Omental fat pad (tissue), 3 donors: ENCODE measurements at regions not wholly inside any gene's neighbourhood (a gene's known extent, or its start where the extent isn't known, plus 50 kb on each side); places are given as distances from the start of the nearest gene placed in this dataset.

Source experiments
- ATAC-seq: fragments of 150-250 bp; one replicate; pipeline ENCODE4 v1.9.1; 2016; ENCODE audit warnings: mild to moderate bottlenecking, moderate library complexity; ENCODE audit not compliant: low FRiP score
- DNase-seq: peaks from one replicate; pipeline ENCODE4 v3.0.0-alpha.2; 2019; ENCODE audit warnings: low spot score
- TF ChIP-seq, protein P1 (sequence below), 3 donors: fragments of 450-650 bp; IDR thresholded peaks; one replicate each; pipeline ENCODE4 v1.5.1; 2016 to 2017; ENCODE audit warnings: antibody characterized with exemption in 3 of 3, mild to moderate bottlenecking in 3 of 3, moderate library complexity in 2 of 3

- ATAC-seq (no peak), DNase-seq (no peak)
- TF ChIP-seq, protein P1, sequence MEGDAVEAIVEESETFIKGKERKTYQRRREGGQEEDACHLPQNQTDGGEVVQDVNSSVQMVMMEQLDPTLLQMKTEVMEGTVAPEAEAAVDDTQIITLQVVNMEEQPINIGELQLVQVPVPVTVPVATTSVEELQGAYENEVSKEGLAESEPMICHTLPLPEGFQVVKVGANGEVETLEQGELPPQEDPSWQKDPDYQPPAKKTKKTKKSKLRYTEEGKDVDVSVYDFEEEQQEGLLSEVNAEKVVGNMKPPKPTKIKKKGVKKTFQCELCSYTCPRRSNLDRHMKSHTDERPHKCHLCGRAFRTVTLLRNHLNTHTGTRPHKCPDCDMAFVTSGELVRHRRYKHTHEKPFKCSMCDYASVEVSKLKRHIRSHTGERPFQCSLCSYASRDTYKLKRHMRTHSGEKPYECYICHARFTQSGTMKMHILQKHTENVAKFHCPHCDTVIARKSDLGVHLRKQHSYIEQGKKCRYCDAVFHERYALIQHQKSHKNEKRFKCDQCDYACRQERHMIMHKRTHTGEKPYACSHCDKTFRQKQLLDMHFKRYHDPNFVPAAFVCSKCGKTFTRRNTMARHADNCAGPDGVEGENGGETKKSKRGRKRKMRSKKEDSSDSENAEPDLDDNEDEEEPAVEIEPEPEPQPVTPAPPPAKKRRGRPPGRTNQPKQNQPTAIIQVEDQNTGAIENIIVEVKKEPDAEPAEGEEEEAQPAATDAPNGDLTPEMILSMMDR (IDR thresholded peaks at IDR 0.05) = no peak
These were observed 168.0 kb upstream of the NDN start for GRCh38 chr15:23854912-23855659.

DNA sequence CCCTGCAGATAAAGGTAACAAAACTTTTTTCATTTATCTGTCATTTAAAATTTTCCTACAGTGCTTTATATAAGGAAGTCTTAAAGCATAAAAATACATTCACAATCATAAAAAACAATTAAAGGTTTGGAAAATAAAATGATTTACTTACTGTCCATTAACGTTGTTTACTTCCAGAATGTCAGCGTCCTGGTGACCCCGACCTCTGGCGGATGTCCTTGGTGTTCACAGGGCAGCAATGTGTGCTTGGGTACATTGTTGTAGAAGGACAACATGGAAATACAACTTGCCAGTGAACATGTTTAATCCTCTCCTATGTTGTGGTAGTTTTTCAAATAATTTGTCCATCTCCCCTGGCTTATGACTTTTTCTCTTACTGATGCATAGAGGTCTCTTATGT, 168.8 kb upstream of the NDN start:
- ATAC-seq = no peak
- TF ChIP-seq, protein P1 (IDR thresholded peaks at IDR 0.05) = no peak
- DNase-seq = no peak

DNA sequence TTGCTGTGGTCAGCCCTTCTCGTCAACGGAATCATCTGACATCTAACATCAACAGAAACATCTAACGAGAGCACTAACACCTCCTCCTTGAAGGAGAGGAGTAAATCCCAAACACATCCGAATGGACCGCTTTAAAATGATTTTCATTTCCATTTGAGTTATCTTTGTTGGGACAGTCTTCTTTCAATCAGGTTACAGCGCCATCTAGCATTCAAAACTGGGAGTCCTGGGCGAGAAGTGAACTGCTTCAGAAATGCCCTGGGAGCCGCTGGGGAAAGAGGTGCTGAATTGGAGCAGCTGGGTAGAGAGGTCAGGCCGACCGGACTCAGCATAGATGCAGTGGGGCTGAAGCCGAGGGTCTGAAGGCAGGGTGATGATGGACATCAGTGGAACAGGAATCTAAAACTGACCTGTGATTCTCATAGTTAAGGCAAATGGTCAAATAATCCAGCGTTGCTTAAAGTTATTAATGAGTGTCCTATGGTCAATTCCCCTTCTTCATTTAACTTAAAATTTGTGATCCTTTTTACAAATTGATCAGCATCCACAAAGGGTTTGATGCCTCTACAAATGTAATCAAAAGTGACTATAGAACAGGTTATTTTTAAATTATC, 170.0 kb upstream of the NDN start:
- TF ChIP-seq, protein P1 (IDR thresholded peaks at IDR 0.05) = no peak
- DNase-seq = no peak
- ATAC-seq = no peak

DNA sequence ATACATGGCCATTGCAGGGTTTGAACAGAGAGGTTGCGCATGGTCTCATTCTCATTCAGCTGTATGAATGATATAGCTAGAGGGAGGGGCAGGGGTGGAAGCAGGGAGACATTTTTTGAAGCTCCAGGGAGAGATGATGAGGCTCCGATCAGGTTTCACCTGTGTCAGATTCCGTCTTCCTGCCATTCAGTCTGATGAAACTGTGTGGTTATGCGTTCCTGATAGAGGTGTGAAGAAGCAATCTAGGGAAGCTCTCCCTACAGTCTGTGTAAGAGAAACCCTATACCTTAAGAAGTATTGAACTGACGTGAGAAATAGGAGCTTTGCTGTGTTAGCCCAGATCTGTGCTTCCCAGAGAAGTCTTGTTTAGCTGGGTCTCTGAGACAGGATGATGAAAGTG, 171.9 kb upstream of the NDN start:
- TF ChIP-seq, protein P1 (IDR thresholded peaks at IDR 0.05) = no peak
- ATAC-seq (no peak), DNase-seq (no peak)

DNA sequence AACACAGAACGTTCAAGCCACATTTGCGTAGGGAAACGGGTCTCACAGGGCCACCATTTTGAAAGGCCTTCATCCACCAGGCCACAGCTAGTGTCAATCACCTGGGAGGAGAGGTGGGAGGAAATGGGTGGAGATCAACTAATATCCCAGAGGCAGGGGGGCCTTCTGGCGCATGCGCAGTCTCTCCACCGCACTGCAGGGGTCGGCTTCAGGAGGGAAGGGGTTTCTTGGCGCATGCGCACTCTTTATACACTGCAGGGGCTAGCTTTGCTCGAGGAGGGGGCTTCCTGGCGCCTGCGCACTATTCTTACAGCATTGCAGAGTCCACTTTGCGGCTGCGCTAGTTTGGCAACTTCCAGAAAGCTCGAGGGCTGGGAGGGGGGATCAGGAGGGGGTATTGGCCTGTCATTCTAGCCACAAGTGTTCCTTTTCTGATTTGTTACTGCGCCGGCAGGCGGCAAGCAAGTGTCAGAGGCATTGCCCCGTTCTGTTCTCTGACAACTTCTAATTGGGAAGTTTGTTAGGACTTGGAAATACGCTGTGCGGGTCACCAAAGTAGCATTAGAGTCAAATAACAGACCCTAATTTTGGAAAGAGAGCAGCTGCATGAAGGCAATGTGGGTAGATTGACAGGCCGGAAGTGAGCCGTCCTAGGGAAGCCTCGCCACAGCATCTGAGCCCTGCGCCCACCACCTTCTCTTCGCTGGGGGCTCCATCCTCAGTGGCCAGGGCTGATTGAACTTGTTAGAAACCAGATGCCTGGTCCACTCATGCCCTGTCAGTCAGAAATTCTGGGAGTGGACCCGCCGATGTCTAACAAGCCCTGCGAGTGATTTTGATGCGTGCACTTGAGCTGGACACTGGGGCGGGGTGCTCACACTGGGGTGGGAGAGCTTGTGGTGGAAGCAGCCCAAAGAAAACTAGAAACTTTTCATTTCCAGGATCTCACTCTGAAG, 173.5 kb upstream of the NDN start:
- DNase-seq (no peak), ATAC-seq (no peak)
- TF ChIP-seq, protein P1 (IDR thresholded peaks at IDR 0.05) = no peak

GRCh38 chr15:23866832-23867231, 179.7 kb upstream of the NDN start:
- TF ChIP-seq, protein P1 (IDR thresholded peaks at IDR 0.05) = no peak

More at GRCh38 chr15:23866832-23867231, 179.7 kb upstream of the NDN start:
- DNase-seq (no peak), ATAC-seq (no peak)
